GM18867 (cell line): ENCODE measurements at regions not wholly inside any gene's neighbourhood (a gene's known extent, or its start where the extent isn't known, plus 50 kb on each side); places are given as distances from the start of the nearest gene placed in this dataset.
A peak's percentile ranks its signal among the peaks of the same experiment; 100 is the strongest.
"Not testable (repeated sequence)": the region's sequence is repeated elsewhere in the genome, so short reads cannot be mapped to it uniquely, and the experiment has no call there.

Experiments used
- ATAC-seq: cut with Tn5 transposase; IDR thresholded peaks from one replicate; pipeline ENCODE4 v1.9.1; 2021; ENCODE audit warnings: mild to moderate bottlenecking, moderate library complexity; ENCODE audit not compliant: unreplicated experiment

DNA sequence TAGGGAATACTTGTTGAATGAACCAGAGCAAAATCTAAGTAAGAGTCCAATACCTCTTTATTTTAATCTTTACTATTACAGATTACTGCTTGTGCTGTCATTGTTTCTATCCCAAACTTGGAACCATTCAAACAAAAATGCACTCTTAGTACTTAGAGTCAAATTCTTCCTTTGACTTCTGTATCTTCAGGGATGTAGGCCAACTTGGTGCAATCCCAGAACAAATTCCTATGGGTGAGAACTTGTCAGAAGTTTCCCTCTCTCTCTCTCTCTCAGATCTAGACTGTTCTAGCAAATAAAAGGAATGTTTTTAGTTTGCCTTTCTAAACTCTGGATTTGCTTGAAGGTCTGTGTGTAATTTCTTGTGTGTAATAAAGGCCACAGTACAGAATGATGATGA lies 329.0 kb upstream of the TMTC4 start:
- no peak for ATAC-seq

- ATAC-seq = no peak
Observed at GRCh38 chr13:100989392-100989791, 314.8 kb upstream of the TMTC4 start.

DNA sequence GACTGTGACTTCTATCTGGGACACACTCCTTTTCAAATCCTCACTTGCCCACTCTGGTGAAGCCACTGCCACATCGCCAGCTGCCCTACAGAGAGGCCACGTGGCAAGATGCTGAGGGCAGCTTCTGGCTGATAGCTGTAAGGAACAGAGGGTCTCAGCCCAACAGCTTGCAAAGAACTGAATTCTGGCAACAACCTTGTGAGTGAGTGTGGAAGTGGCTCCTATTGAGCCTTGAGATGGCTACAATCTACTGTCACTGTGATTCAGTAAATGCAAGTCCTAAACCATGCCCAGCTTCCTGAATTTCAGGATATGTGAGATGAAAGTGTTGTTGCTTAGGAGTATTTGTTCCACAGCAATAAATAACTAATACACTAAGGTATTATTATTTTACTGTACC lies 314.3 kb upstream of the TMTC4 start:
- no peak for ATAC-seq

- no peak for ATAC-seq
Observed at GRCh38 chr13:100987948-100988347, 313.4 kb upstream of the TMTC4 start.

GRCh38 chr13:100986571-100986970 lies 312.0 kb upstream of the TMTC4 start:
- ATAC-seq = no peak

- peak; percentile 38 for ATAC-seq
Observed at GRCh38 chr13:100984085-100984705, 309.6 kb upstream of the TMTC4 start.

DNA sequence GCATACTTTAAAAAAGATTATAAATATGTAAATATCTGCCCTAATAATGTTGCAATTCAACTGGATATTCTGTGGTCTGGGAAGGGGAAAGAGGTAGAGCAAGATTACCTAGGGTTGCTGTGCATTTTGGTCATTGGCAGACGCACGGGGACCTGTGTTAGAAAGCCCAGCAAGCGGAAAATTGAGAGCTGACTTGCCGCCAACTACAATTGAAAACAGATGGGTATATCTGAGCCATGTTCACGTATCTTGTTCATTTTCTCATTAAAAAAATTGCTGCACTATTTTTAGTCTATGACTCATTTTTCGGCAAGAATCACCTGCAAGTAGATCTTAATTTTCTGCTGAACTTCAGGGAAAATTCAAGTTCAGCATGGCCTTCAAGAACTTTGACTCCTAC lies 308.5 kb upstream of the TMTC4 start:
- no peak for ATAC-seq

DNA sequence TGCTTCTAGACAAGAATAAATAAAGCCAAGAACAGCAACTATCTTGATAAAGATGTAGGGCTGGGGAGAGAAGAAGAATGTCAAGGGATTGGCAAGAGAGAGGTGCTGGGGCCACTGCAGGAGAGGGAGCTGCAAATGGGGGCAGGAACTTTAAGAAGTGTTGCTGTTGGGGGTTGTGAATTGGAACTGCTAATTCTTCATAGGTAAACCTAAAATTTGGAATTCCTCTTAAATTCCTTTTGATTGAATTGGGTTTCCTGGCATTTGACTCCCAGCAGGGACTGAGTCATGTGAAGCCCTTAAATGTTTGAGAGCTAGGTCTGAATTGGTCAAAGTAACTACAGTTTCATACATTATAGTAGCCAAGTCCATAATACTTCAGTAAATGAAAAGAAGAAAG lies 305.6 kb upstream of the TMTC4 start:
- no peak for ATAC-seq

- no peak for ATAC-seq
Observed at GRCh38 chr13:100977841-100978240, 303.2 kb upstream of the TMTC4 start.

- ATAC-seq = no peak
Observed at GRCh38 chr13:100976993-100977392, 302.4 kb upstream of the TMTC4 start.

- ATAC-seq = not testable (repeated sequence)
Observed at GRCh38 chr13:100975666-100976065, 301.1 kb upstream of the TMTC4 start.

DNA sequence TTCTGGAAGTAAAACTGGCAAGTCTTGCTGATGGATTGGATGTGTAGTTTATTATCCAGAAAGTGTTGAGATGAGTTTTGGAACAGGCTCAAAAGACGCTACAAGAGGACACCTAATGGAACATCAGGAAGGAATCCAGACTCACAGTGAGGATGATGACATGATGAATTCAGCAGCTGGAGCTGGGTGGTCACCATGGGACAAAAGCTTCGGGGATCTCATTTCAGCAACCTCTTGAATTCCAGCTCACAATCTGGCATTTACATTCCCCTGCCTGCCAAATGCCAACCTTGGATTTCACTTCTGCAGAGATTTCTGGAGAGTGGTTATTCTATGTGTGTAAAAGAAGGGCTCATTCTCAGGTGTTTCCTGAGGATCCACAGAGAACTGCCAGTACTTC lies 288.0 kb upstream of the TMTC4 start:
- ATAC-seq = no peak

- ATAC-seq = no peak
Observed at GRCh38 chr13:100961186-100961585, 286.6 kb upstream of the TMTC4 start.

GRCh38 chr13:100958831-100959230 lies 284.2 kb upstream of the TMTC4 start:
- no peak for ATAC-seq

GRCh38 chr13:100957741-100958140 lies 283.1 kb upstream of the TMTC4 start:
- ATAC-seq = no peak

DNA sequence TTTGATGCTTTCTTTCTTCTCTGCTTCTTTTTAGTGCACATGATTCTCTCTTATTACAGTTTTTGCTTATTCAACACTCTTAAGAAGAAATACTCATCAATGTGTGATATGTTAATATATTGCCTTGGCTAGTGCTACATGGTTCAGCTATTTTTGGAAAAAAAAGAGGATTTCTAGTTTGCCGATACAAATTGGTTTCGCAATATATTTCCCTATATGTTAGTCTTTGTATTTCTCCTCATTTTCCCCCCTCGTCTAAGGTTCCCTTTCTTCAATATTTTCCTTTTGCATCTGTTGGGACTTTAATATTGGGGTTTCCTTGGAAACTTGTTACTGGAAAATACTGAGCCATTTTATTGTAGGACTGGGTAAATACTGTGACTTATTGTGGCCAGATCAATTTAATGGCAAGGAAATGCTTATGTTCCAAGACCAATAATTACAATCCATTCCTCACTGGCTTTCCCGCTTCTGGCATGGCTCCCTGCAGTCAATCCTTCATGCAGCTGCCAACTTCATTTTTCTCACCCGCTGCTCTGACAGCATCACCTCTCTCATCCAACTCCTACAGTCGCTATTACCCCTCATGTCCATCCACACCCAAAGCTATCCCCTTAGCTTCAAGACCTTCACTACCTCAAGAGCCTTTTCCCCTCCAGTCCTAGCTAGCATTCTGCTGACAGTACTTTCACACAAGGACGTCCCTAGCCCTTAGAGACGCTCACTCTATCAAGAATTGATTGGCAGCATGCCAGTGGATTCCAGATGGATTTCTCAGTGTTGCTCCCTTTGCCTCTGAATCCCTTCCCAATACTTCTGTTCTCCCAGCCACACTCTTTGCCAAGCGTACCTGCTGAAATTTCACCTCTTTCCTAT lies 280.1 kb upstream of the TMTC4 start:
- no peak for ATAC-seq

- no peak for ATAC-seq
Observed at GRCh38 chr13:100951016-100951415, 276.4 kb upstream of the TMTC4 start.

- ATAC-seq = not testable (repeated sequence)
Observed at GRCh38 chr13:100948937-100949336, 274.3 kb upstream of the TMTC4 start.

- no peak for ATAC-seq
Observed at GRCh38 chr13:100946588-100946987, 272.0 kb upstream of the TMTC4 start.

DNA sequence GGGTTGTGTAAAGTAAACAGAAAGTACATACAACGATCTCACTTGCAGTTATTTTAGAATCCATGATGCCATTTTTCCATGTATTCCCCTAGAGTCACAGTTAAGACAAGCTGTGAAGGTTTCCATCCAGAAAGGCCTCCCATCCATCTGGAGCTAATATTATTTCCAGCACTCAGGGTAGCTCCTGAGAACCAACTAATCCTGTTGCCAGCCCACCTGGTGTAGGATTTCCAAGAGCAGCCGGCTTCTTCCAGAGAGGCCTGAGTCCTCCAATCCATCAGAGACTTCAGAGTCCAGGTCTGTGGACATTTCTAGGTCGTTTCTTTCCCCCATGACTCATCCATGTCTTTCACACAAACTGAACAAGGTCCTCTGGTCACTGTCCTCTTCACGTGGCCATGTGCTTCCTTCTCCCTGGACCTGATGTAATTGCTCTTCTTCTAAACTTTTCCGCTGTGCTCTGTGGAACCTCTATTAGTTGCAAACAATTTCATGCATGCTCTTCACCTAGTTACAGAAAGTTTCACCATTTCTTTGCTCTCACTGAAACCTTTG lies 270.3 kb upstream of the TMTC4 start:
- no peak for ATAC-seq

DNA sequence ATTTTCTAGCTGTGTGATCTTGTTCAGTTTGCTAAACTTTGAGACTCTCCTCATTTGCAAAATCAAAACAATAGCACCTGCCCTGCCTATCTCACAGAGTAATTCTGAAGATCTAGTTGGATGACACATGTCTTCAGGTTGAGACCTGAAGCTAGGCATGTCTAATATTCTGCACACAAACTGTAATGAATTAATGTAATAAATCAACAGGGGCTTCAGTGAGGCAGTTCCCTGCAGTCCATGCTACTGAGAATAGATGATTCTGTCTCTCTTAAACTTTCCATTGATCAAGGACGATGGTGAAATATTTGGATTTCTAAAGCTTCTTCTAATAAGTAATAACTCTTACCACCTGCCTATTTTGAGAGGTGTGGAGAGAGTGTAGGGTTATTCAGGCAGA lies 268.1 kb upstream of the TMTC4 start:
- no peak for ATAC-seq
